ENCODE measurements at regions not wholly inside any gene's neighbourhood (a gene's known extent, or its start where the extent isn't known, plus 50 kb on each side); places are given as distances from the start of the nearest gene placed in this dataset.

DNA sequence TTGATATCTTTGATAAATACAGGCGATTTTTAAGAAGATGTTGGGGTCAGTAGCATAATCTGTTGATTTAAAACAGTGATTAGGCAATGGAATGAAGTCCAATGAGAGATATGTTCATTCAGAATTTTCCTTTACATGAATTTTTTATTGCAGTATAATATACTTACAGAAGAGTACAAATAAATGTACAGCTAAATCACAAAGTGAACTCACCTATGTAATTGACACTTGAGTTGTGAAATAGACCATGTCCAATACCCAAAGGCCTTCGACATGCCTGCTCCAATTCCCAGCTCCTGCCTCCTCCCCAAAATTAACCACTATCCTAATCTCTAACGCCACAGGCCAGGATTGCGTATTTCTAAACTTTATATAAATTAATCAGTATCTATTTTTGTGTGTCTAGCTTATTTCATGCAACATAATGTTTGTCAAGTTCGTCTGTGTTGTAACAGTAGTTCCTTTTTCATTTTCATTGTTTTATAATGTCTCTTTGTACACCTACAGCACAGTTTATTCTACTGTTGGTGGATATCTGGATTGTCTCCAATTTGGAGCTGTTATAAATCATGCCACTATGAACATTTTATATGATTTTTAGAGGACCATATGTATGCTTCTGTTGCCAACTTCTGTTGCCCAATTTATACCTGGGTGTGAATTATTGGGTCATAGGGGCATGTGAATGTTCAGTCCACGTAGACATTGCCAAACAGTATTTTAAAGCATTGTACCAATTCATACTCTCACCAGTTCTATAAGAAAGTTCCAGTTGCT, 208.3 kb downstream of the TLE1 start (continued):
- TF ChIP-seq, protein P1, sequence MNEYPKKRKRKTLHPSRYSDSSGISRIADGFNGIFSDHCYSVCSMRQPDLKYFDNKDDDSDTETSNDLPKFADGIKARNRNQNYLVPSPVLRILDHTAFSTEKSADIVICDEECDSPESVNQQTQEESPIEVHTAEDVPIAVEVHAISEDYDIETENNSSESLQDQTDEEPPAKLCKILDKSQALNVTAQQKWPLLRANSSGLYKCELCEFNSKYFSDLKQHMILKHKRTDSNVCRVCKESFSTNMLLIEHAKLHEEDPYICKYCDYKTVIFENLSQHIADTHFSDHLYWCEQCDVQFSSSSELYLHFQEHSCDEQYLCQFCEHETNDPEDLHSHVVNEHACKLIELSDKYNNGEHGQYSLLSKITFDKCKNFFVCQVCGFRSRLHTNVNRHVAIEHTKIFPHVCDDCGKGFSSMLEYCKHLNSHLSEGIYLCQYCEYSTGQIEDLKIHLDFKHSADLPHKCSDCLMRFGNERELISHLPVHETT (CRISPR knock-in tag; conservative IDR thresholded peaks at IDR 0.05 in 1 of 2, IDR thresholded peaks at IDR 0.05 in 1 of 2), result no peak
- TF ChIP-seq, protein P2, sequence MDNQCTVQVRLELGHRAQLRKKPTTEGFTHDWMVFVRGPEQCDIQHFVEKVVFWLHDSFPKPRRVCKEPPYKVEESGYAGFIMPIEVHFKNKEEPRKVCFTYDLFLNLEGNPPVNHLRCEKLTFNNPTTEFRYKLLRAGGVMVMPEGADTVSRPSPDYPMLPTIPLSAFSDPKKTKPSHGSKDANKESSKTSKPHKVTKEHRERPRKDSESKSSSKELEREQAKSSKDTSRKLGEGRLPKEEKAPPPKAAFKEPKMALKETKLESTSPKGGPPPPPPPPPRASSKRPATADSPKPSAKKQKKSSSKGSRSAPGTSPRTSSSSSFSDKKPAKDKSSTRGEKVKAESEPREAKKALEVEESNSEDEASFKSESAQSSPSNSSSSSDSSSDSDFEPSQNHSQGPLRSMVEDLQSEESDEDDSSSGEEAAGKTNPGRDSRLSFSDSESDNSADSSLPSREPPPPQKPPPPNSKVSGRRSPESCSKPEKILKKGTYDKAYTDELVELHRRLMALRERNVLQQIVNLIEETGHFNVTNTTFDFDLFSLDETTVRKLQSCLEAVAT (IDR thresholded peaks at IDR 0.05), result no peak

DNA sequence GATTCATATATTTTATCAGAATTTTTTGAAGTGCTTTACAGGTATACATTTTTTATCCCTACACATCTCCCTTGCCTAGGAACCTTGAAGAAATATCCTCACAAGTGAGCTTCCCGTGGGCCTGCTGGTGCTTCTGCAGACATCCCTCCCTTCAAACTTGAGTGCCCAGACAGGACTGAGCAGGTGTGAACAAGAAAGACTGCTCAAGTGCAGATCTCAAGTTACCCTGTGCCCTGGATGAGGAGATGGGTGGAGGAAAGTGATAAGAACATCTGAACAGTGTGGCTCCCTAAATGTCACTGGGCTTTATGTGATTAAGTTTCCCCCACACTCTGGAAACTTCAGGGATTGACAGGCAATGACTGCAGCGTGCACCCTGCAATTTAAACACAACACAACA, 209.8 kb downstream of the TLE1 start:
- H3K27ac ChIP-seq (ENCODE audit: extremely low read depth, low read depth, low read length), result no peak overlapping the region
- no TSS peak for BruUV-seq (replicated peaks)
- H2AFZ ChIP-seq (ENCODE audit: low read depth, low read length), result no peak overlapping the region
- no peaks in the 10 kb centered on the region for H3K4me1 ChIP-seq (replicated peaks in 1 of 2; ENCODE audit: control insufficient read depth in 2 of 2, insufficient read depth in 2 of 2, low read length in 2 of 2)
- H3K9me1 ChIP-seq (ENCODE audit: control insufficient read depth, insufficient read depth, low read length), result no peaks in the 10 kb centered on the region
- 0% methylated on average over 2 of the region's 2 CpGs for WGBS (ENCODE audit: insufficient coverage, low coverage, missing lambda C conversion rate)
- H4K20me1 ChIP-seq (replicated peaks; ENCODE audit: control insufficient read depth, insufficient read depth, low read length), result no peaks in the 10 kb centered on the region
- no peaks in the 10 kb centered on the region for H3K27me3 ChIP-seq (ENCODE audit: control insufficient read depth in 2 of 2, insufficient read depth in 2 of 2, low read length in 2 of 2)
- intact Hi-C loops (cut with micrococcal nuclease) (no loop called here), in situ Hi-C loops (cut with MboI) (no loop called here)
- TF ChIP-seq TFAM (CRISPR knock-in tag; conservative IDR thresholded peaks at IDR 0.05) (no peak), POLR2AphosphoS5 (IDR thresholded peaks at IDR 0.05; ENCODE audit: control insufficient read depth, insufficient read depth, low read depth, low read length) (no peak), HDAC8 (tag; IDR thresholded peaks at IDR 0.05) (no peak), ZFP30 (CRISPR knock-in tag; IDR thresholded peaks at IDR 0.05; ENCODE audit: borderline replicate concordance) (no peak), ZNF143 (CRISPR knock-in tag; IDR thresholded peaks at IDR 0.05) (no peak), ZC3H4 (CRISPR knock-in tag; IDR thresholded peaks at IDR 0.05; ENCODE audit: borderline replicate concordance) (no peak), NRF1 (conservative IDR thresholded peaks at IDR 0.05 in 1 of 2, IDR thresholded peaks at IDR 0.05 in 1 of 2) (no peak), MAFG (tag; conservative IDR thresholded peaks at IDR 0.05) (no peak)
- no peaks in the 10 kb centered on the region for H3K79me2 ChIP-seq (ENCODE audit: control insufficient read depth, insufficient read depth, low read length)
- H3K9me3 ChIP-seq (replicated peaks; ENCODE audit: control insufficient read depth, insufficient read depth, low read depth, low read length), result no peaks in the 10 kb centered on the region
- H3K4me2 ChIP-seq (ENCODE audit: insufficient read depth, low read length), result no peak overlapping the region
- H3K36me3 ChIP-seq (ENCODE audit: control insufficient read depth, insufficient read depth, low read length), result no peaks in the 10 kb centered on the region
- FAIRE-seq (no peak), ATAC-seq (no peak), DNase-seq (ENCODE audit: extremely low read depth in 1 of 4, low spot score in 3 of 4) (no peak)
- POLR2A ChIA-PET, result no interaction called here
- H3K9ac ChIP-seq (ENCODE audit: insufficient read depth in 1 of 2, low read depth in 2 of 2, low read length in 2 of 2), result no peak overlapping the region
- CTCF ChIA-PET (ENCODE audit: low intra/inter-chr PET ratio), result no interaction called here
- H3K4me3 ChIP-seq, result no peak overlapping the region
